ENCODE measurements at regions not wholly inside any gene's neighbourhood (a gene's known extent, or its start where the extent isn't known, plus 50 kb on each side); places are given as distances from the start of the nearest gene placed in this dataset.
"Not testable (repeated sequence)": the region's sequence is repeated elsewhere in the genome, so short reads cannot be mapped to it uniquely, and the experiment has no call there.

DNA sequence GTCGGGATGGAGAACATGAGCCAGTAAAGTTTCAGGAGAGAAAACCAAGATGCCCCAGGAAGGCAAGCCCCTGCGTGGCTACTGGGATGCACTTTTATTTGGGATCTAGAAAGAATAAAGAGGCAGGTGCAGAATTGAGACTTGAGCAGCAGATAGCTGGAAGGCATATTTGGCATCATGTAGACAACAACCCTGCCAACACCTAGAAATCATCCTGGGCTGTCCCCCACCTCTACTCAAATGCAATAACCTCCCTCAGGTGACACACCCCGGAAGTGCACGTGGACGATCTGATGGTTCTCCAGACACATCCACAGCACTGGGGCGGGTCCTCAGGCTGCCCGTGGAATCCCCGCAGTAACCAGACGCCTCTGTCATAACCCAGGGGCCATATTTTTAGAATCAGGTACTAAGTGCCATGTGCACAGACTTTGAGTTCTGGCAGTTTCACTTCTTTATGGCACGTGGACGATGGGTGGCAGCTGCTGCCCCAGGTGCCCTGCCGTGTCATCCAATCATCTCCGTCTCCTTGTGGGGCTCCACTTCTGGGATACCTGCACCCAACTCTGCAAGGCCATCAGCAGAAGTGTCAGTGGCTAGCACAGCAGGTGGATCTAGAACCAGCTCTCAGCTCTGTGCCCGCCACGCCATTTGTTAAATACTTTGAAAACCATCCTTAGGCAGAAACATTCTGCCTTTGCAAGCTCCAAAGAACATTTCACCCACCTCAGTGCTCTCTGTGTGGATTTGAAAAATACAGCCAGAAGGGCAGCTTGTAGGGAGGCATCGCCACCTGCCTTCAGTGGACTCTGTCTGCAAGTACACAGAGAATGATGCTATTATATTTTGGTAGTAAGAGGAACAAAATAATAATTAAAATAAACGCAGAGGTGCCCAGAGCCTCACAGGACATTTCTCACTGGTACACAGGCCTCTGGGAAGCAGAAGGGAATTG is 771.7 kb upstream of the TMEM132C start:
- no peak for DNase-seq

DNA sequence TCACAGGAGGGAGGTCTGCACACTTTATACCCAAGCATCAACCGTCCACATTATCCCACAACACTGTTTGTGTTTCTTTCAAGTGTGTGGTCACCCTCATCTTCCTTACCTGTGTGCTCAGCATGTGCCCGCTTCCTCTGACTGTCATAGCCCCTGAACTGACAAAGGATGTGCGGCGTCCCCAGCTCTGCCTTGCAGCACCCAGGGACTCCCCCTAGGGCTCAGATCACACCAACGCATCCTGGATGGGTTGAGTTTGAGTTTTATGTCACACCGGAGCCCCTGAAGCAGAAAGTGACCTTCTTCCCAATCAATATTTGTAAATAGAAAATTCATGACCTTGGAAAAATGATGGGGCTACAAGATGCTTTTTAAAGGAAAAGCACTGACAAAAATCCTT is 770.7 kb upstream of the TMEM132C start:
- no peak for DNase-seq

DNA sequence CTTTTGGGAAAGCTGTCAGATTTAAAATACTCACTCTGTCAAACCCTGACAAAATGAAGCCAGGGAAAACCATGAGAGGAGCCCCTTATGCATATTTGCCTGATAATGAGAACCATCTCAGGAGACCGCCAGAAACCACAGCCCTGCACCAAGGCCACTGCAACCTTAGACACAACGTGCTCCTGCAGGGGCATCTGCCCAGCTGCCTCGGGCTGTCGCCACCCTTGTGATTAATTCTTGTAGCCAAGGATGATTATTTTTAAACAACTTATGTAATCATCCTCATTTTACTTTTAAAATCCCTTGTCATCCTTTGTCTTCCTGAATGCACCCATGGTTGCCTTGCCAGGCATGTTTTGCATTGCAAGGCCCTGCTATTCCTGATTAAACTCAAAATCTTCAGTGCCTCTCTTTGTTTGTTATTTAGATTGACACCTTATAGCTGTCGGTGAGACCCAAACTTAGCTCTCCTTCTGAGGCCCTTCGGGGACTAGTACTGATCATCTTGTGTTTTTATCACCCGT is 766.4 kb upstream of the TMEM132C start:
- DNase-seq = peak; percentile 9

DNA sequence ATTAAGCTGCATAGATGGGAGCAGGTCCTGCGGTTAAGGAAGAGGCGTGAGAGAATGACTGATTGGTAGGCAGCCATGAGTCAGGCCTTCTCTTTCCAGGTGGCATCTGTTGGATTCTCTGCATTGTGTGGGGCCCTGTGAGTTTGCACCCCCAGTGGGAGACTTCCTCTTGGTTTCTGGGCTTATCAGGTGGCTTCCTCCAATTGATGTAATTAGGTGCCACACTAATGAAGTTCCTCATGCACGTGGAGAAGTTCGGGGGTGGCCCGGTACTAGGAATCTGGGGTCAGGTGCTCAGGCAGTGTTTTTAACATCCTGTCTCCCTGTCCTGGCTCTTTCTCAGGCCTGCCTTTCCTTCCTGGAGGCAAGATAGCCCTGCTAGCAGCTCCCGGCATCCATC is 765.1 kb upstream of the TMEM132C start:
- no peak for DNase-seq

DNA sequence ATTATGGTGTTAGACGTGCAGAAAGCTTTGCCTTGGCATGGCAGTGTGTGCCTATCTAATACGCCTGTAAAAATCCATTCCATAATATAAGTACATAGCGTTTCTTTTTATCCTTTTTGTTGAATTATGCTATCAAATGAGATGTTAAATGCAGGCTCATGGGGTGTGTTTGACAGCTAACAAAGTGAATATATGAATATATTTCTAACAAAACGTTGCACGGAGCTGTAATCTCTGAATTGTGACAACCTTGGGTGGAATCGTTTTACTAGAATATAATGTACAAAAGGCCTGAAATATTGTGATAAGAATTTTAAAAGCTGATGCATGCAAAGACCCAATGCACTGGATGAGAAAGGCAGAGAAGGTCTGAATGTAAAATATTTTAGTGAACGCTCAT is 763.7 kb upstream of the TMEM132C start:
- DNase-seq = no peak

DNA sequence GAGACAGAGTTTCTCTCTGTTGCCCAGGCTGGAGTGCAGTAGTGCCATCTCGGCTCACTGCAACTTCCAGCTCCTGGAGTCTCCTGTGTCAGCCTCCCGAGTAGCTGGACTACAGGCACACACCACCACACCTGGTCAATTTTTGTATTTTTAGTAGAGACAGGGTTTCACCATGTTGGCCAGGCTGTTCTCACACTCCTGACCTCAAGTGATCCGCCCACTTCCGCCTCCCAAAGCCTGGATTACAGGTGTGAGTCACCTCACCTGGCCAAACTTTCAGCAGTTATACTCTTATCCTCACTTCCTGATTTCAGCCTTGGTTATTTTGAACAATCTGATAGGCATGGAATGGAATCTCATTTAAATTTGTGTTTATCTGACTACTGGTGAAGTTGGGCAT is 763.0 kb upstream of the TMEM132C start:
- DNase-seq = not testable (repeated sequence)

DNA sequence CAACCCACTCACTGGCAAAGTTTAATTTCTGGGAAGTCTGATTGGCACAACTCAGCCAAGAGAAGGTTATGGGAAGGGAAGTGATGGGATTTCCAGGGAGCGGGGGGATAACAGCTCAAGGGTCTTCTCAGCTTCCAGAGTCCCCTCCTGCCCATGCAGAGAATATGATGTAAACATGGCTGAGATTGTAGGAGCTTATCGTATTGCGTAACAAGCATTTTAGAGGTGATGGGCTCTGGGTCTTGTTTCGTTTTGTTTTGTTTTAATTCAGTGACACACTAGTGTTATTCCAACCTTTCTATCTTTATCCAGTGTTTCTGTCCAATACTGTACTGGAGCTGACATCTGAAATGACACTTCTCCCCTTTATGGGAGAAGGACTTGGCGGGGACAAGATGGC is 762.1 kb upstream of the TMEM132C start:
- DNase-seq = no peak

DNA sequence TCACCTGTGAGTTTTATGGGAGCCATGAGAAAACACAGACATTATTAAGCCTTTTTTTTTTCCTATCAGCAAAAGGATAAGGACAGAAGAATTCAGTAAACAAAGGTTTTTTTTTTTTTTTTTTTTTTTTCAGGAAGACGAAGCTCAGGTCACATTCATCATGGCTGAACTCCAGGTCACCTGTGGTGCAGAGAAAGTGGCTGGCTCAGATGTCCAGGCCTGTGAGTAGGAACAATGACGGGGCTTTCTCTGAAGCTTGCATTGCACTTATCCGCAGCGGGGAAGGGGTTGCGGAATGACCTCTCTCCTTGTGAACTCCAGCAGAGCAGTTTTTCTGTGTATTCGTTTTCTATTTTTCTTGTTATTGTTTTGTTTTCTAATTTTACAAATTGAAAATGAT is 759.6 kb upstream of the TMEM132C start:
- no peak for DNase-seq

DNA sequence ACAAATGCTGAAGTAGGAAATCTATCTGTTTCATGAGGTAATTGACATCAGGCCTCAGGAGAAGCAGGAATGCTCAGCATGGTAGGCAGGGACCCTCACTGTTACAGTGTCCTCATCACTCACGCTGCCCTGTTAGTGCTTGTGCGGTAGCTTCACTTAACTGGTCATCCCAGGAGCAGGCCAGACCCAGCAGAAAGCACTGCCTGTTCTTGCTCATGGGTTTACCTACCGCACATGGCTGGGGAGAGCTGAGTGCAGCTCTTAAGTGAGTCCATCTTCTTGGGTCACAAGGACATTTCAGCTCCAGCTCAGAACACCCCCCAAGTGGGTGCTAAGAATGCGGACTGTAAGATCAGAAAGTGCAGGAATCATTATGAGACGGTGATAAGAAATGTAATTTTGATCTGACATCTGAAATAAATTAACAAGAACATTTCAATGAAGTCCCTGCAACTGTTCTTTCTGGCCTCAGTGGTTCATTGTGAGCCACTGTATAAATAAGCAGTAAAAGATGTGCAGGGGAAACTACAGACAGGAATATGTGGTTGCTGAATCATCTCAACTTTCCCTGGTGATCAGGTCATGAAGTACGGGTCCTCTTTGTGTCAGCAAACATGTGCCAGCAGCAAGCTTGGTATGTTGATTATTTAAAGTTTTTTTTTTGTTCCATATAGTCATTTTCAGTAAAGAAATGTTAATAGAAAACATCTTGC is 757.7 kb upstream of the TMEM132C start:
- DNase-seq = no peak

DNA sequence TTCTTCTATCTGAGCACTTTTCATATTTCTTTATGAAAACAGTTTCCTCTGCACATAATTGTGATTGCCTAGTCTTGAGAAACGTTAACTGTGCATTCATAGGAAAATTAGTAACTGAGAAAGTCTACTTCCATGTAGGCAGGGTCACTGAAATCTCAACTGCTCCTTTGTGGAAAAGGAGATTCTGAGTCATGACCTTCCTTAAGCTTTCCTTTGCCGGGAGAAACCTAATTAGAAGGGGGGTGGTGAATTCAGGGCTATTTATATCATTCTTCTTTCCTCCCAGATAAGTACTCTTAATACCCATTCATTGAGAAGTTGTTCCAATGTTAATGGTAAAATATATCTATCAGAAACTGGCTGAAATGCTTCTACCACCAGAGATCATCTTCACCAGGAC is 751.0 kb upstream of the TMEM132C start:
- no peak for DNase-seq

DNA sequence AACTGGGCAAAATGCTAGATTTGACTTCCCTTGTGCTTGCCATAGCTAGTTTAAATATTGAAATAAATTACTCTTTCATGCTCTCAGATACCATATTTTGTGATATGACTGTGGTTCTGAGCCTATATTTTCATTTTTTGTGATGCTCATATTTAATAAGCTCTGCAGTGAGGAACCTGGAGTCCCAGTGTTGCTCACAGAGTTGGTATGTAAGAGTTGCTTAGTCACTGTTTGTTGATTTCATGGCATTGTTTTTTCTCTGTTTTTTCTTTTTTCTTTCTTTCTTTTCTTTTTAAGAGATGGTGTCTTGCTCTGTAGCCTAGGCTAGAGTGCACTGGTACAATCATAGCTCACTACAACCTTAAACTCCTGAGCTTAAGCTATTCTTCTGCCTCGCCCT is 750.5 kb upstream of the TMEM132C start:
- no peak for DNase-seq

DNA sequence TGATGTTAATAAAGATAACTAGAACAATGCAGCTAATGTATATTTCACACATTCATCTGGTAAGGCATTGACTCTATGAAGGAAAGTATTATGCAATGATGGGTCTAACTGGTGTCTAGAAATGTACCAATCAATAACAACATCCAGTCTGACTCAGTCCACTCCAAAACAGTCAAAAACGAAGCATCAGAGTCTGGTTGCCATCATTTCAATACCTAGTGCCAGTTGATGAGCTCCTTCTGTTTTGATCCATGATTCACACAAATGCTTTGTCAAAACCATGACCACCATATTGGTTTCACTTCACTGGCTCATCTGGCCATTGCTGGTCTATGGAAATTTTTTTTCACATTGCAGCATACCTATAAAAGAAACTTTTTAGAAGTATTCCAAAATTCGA is 747.2 kb upstream of the TMEM132C start:
- no peak for DNase-seq

DNA sequence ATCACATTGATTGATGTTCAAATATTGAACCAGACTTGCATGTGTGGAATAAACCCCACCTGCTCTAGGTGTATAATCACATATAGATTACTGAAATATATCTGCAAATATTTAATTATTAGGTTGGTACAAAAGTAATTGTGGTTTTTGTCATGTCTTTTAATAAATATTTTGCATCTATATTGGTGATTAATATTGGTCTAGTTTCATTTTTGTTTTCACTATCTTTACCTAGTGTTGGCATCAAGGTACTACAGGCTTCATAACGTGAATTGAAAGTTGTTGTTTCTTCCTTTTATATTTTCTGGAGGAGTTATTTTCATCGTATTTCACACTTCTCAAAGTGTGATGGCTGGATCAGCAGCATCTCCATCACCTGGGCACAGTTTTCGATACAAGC is 740.0 kb upstream of the TMEM132C start:
- no peak for DNase-seq

DNA sequence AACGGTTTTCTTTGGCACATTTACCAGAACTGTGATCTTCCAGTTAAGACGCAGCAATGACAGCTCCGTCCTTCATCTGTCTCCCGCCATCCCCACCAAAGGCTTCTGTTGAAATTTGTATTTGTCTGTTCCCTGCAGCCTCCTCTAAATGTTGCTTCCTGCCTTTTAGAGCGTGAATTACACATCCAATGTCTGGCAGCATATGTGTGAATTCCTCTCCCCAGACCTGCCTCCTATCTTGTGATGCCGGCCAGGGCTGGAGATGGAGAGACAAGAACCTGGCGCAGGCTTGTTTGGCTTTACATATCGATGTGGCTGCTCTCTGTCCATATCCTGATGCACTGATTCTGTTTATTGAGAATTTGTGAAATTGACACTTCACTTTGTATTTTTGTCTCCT is 738.4 kb upstream of the TMEM132C start:
- no peak for DNase-seq

DNA sequence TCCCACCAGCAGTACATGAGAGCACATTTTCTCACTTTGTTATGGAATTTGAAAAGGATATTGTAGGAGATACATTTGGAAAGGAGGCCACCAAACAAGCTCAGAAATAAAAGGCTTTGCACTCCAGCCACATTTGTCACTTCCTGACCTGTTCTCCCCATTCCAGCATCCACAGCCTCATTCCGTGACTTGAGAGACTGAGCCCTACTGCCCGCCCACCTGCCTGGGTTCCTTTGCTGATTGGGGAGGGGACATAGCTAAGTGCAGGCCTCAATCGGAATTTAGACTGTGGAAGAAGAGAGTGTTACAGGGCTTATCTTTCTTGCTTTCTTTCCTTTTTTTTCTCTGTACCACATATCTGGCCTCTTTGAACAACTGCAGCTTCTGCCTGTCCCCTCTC is 735.4 kb upstream of the TMEM132C start:
- no peak for DNase-seq

DNA sequence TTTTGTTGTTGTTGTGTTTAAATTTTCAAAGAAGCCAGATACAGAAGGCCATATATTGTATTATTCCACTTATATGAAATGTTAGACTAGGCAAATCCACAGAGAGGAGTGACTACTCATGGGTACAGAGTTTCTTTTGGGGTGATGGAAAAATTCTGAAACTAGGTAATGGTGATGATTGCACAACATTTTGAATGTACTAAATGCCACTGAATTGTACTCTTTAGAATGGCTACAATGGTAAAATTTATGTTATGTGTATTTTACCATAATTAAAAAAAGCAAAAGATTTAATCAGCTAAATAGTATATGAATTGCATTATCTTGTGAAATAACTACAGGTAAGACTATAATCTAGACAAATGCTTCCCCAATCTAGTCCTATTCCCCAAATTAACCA is 733.6 kb upstream of the TMEM132C start:
- no peak for DNase-seq

DNA sequence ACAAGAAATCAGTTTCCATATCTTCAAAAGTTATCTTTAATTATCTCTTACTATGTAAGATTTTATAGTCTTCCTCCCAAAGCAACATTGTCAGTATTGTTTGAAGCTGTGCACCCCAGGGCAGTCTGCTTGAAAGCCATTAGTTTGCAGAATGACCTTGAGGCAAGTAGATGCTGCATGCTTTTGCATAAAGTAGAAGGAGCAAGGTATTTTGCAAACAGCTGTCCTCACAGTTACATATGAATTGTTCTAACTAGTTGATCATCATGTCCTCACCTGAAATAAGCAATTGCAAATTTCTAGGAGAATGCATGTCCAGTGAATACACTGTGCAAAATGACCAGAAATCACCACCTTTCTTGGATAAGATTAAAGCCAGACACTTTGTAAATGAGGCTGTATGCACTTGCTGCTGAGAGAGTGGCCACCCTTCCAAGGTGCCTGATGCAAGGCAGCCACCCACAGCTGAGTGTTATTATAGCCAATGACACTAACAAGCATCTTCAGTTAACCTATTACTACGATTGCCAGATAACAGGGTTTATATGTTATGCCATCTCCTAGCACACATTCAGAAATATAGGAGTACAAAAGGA is 730.0 kb upstream of the TMEM132C start:
- DNase-seq = no peak

DNA sequence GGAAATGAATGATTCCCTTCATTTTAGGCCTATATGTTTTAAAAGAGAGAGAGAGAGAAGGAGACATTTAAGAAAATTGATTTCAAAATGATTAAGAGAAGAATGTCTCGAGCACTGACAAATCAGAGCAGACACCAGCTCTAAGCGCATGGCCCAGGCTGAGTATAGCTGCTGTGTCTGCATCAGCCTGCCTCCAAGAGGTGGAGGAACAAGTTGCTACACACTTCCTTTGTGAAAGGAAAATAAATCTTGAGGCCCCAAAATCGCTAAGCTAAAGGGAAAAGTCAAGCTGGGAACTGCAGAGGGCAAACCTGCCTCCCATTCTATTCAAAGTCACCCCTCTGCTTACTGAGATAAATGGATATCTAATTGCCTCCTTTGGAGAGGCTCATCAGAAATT is 728.7 kb upstream of the TMEM132C start:
- no peak for DNase-seq

DNA sequence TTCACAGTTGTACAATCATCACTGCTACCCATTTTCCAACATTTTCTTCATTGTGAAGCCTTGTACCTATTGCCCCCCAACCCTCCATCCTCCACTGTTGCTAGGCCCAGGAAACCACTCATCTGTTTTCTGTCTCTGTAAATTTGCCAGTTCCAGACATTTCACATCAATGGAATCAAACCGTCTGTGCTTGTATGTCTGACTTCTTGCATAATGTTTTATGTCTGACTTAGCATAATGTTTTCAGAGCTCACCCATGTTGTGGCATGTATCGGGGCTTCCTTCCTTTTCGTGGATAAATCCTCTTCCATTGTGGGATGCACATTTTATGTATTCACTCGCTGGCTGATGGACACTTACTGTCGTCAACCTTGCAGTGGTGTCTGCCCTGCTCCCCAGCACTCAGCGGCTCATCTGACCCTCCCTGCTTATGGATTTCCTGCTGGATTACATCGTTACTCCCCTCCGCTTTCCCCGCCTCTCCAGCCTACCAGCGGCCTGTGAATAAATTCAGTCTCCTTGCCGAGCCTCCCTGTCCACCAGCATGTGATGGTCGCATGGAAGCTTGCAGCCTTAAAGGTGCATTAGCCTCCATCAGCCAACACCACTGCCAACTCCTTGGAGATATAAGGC is 727.6 kb upstream of the TMEM132C start:
- DNase-seq = no peak

DNA sequence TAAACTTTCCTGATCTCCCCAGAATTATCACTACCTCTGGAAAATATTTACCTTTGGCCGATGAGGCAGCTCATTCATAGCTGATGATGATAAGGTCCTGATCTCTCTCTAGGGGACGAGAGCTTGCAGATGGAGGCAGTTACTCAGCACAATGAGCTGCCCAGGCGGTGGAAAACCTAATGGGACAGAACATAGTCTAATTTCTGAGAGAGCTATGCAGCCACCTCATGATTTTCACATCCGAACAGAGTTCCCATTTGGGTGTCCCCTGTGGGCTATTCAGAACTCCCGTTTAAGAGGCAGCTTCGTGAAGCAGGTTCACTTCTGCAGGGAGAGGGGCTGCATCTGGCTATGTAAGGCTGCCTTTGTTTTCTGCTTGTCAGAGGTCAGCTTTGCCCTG is 724.6 kb upstream of the TMEM132C start:
- no peak for DNase-seq

DNA sequence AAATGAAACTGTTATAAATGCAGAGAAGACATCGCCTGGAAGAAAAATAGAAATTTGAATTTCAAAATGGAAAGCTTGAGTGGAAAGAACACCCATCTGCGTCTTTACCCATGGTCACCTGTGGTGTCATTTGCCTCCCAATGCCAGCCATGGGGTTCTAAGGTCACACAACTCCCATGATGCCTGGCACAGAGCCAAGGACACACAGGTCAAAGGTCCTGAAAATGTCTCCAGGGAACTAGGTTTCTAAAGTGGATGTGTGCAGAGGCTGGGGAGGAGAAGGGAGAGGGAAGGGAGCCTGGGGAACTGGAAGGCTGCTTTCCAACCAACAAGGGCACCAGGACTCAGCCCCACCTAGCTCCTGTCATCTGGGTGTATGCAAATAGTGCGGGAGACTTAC is 724.0 kb upstream of the TMEM132C start:
- DNase-seq = no peak

DNA sequence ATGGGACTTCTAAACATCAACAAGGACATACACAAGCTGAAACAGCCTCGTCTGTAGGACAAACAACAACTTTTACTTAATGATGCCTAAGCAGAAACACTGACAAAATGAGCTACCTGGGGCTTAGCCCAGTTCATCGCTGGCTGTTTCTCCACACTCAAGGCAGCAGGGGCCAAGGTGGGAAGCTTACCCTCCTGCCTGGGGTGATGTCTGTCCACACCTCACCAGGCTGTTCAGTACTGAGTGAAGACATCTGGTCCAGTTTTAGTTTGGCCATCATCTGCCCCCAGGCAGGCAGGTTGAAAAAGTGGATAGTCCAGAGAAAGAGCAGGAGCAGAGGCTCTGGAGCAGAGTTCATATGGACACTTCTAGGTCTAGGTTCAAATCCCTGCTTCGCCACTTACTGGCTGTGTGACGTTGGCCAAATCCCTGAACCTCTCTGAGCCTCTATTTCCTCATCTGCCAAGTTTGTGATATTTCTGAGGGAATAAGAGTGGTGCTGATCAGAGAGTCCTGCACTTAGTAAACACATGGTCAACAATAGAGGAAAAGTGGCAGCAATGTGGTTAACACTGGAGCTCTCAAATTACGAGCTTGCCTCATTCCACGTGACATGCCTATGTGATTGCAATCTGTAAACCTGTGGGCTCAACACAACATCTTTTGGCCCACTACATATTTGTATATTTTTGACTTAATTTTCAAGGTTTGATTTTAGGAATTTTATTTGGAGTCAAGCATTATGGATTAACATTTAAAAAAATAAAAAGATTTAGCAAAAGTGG is 720.1 kb upstream of the TMEM132C start:
- no peak for DNase-seq
